Amniotic epithelial cell (primary cell): ENCODE measurements at regions not wholly inside any gene's neighbourhood (a gene's known extent, or its start where the extent isn't known, plus 50 kb on each side); places are given as distances from the start of the nearest gene placed in this dataset.
A peak's percentile ranks its signal among the peaks of the same experiment; 100 is the strongest.

Experiments used
- DNase-seq: peaks from one replicate; pipeline ENCODE4 v3.0.0-alpha.2; 2010; ENCODE audit warnings: low read depth

DNA sequence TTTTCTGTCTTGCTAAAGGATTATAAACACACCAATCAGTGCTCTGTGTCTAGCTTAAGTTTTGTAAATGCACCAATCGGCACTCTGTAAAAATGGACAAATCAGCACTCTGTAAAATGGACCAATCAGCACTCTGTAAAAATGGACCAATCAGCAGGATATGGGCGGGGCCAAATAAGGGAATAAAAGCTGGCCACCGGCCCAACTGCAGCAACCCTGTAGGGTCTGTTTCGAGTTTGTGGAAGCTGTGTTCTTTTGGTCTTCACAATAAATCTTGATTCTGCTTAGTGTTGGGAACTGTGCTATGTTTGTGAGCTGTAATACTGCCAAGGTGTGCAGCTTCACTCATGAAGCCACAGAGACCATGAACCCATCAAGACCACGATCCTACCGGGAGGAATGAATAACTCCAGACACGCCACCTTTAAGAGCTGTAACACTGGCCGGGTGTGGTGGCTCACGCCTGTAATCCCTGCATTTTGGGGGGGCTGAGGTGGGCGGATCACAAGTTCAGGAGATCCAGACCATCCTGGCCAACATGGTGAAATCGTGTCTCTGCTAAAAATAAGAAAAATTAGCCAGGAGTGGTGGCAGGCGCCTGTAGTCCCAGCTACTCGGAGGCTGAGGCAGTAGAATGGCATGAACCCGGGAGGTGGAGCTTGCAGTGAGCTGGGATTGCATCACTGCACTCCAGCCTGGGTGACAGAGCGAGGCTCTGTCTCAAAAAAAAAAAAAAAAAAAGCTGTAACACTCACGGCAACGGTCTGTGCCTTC is 133.0 kb upstream of the GDF10 start:
- DNase-seq: peak; percentile 58

DNA sequence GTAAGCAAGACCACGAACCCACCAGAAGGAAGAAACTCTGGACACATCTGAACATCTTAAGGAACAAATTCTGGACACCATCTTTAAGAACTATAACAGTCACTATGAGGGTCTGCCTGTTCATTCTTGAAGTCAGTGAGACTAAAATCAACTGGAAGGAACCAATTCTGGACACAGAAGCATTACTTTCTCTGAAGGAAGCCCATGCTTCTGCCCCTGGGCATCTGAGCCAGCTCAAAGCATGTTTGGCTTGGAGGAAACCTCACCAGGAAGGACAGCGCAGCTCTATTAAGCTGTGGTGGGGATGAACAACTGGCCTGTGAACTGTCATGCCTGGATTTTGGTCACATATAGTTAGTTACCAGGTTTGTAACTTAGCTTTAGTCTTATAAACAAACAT is 132.4 kb upstream of the GDF10 start:
- DNase-seq: no peak

DNA sequence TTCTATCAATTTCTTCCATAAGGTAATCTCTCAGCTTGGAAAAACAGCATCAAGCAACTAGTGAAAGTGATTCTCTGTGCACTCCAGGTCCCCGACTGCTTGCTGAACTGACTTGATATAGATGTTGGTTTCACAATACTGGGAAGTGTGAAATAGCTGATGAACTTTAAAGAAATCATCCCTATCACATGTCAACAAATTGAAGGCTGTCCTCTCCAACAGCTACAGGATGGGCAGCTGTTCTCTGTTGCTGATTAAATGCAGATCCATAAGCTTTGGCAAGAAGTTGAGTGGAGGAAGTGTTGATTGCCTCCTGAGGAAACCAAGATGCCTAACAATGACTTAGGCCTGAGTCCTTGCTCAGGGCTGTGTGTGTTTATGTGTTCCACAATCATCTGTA is 130.4 kb upstream of the GDF10 start:
- DNase-seq: no peak

DNA sequence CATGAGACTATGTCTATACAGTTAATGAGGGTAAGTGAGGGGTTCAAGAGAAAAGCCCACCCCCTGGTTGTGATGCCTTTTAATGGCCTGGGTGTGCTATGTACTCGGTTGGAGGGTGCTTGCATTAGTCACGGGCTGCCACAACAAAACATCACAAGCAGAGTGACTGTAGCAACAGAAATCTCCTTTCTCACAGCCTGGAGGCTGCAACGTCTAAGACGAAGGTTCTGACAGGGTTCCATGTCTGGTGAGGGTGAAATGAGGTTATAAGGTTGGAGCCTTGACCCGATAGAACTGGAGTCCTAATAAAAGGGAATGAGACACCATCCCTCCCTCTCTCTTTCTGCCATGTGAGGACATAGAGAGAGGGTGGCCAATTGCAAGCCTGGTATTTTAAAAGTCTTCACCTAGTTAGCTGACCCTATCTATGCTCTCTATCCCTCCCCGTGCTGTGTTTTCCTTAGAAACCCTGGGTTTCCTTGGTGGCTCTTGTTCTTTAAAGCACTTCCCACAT is 126.0 kb upstream of the GDF10 start:
- no peak for DNase-seq

DNA sequence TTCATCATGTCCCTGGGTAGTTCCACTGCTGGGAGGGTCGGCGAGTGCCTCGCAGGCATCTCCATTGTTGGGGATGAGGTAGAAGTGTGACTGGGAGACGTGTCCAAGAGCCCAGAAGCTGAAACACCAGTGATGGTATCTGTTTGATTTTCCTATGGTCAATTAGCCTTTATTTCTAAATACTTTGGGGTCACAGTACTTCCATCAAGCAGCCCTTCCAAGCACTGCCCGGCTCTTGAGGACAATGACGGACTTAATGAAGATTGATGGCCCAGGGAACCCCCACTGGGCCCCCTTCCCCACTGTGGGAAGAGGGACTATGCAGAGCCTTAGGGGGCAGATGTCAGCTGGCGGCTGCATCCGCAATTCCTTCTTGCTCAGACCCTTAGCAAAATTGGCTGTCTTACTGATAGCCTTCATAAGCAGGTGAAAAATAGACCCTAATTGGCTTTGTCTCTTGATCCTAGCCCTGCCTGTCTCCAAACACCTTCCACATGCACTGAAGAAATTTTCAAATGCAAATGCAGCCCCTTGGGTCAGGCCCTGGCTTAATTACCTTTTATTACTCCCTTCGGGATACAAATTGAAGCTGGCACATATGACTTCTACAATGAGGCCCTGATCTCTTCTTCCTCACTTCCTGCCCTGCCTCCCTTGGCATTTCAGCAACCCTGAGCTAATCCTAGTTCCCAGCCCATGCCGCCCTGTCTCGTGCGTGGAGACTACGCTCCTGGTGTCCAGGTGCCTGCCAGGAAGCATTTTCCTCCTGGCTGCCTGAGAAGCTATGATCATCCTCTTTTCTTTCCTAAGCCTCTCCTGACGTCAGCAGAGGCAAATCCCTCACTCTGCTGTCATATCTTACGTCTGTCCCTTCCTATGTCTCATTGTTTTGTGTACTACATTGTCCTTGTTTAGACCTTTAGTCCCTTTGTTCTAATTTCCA is 124.5 kb upstream of the GDF10 start:
- DNase-seq: peak; percentile 31

DNA sequence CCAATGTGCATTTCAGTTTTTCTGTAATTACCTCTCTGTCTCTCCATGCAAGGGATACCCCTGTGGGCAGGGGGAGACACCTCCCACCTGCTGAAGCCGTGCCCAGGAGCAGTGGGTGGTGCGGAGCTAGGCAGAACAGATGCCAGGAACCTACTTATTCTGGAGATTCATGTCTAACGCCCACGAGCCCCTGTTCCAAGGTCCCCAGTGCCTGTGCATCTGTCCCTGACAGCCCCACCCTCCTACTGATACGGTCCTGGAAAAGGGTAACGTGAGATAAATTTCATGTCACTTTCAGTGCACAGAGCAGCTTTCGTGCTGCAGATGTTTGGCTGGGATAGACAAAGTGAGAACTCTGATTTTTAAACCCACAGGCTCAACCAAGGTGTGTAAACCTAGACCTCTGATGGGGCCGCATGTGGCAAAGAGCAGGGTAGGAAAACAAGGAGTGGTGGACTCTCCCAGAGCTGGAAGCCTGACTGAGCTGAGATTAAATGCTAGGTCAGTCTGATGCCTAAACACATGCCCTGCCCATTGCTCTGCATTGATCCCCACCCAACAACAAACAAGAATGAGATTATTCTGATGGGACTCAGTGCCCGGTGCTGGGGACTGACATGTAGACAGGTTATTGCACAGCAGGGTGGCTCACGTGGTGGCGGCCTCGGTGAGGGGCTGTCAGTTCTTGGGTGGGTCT is 123.6 kb upstream of the GDF10 start:
- DNase-seq: no peak

DNA sequence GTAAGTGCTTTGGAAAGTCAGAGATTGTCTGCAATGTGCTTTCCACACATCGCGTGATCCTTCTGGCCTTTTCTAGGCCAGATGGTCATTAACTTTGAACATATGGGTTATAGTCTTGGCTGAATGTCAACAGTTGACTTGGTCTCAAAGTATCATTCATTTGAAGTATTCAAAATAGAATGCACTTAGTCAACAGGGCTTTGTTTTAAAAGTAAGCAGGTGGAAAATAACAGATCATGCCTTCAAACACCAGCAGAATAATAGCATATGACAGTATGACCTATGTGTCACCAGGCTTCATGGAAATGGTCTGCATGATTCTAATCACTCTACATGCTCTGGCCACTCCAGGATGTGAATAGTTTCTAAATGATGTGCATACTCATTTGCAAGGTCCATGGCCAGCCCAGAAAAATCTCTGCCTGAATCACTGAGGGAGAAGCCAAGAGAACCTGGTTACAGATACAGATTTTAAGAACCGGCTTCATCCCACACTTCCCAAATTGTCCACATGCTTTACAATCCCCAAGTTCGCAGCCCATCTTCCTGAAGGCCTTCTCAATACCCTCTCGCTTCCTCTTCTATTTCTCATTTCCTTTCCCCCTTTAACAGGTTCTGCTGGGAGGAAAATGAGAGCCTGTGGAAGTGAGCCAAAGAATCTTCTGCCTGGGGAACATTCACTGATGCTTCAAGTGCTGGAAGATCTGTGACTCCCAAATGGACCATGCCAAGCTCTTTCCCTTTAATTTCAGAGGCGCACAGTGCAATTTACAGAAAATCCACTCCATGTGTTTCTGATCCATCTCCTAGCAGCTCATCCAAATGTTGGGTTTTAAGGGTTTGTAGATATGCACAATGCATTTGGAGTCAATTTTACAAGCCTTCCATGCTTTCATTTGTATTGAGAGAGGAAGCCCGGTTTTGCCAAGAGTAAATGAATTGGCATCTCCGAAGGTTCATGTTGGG is 122.8 kb upstream of the GDF10 start:
- DNase-seq: no peak

DNA sequence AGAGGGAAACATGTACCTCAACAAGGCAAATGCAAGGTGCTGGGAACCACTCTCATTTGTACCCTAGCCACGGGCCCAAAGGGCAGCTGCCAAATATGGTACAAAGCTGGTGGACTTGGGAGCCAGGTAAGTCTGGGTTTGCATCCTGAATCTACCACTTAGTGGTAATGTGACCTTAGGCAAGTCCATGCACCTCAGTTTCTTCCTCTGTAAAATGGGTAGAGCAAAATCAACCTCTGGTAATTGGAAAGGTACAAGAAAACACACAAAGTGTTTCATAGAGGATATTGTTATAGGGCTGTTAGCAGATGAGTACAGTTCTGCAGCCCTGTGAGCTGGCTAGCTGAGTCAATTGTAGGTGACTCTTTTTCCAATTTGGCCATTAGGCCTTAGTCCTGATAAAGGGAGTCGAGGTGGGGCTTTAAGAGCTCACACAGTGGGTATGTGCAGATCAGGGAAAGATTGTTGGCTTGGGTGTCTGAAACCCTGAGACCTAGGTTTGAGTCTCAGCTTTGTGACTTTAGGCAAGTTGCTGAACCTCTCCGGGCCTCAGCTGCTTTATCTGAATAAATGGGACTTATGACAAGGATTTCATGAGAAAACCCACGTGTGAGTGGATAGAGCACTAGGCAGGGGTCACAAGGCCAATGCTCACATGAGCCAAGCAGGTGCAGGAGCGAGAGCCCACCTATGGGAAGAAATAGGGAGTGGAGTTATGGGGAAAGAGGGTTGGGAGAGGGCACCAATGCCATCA is 121.3 kb upstream of the GDF10 start:
- DNase-seq: no peak

DNA sequence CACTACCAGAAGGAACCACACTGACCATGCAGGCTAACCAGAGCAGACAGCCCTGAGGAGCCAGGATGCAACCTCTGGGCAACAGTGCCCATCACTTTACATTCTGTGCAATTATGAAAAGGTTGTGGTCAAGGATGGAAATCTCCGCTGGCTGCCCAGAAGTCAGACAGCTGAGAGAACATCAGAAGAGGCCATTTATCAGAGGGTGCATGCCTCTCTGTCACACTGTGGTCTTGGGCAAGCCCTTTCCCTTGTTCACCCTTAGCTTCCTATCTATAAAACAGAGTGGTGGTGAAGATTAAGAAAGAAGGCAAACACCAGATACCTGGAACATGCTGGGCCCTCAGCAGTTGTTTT is 120.7 kb upstream of the GDF10 start:
- DNase-seq: peak; percentile 94

DNA sequence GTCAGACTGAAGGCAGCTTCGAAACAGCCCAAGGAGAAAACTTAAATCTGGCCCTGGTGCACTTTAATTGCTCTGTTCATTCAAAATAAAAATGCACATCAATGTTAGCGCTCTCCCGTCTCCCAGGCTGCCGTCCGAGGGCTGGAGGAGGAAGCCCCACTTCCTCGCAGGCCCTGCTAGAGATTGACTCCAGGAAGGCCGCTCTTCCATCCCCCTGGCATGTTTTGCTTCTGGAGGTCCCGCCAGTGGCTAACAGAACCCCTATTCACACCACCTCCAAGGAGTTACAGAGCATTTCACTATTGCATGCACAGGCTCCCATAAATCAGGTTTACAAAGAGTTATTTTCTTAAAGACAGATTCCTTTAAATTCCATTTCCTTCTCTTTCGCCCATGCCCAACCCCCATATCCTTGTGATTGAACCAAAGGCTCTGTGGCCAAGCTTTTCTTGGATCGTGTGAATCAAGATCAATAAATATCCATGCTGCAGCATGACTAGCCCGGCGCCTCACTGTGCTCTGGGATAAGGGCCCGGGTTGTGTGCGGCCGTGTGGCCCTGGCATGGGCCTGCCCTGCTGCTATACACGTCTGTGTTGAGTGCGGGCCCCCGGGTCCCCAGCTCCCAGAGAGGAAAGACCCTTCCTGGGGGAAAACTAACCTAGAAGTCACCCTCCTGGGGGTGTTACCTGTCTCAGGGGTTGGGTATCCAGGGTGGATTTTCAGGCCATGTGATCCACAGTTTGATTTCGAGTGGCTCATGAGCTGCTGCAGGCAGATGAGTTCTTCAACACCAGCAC is 118.7 kb upstream of the GDF10 start:
- DNase-seq: no peak

DNA sequence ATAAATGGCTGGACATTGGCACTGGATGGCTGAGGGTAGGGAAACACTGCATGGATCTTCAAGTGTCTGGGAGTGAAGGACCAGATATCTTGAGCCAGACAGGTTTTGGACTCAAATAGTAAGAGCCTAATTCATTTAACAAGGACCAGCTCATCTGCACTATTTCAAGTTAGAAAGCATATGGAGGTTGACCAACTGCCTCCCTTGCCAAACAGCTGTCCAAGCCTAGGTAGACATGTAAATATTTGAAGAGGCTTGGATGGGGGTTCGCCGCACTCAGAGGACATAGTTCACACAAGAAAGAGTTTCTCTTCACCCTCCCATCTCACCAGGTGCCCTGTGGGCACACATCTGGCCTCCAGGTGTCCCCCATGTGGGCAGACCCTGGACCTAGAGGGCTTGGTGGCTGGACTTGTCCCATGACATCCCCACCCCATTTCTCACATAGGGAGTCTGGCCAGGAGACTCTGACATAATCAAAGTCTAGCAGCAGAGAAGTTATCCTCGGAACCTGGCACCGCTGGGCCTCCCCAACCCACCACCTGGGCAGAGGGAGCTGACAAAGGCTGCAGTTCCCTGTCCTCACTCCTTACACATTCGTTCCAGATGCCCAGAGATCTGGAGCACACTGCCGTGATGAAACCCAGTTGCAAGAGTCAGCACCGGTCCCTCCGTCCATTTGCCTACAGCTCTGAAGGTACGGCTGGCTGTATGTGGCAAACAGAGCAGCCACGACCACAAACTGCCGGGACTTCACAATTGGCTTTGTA is 116.9 kb upstream of the GDF10 start:
- DNase-seq: no peak

DNA sequence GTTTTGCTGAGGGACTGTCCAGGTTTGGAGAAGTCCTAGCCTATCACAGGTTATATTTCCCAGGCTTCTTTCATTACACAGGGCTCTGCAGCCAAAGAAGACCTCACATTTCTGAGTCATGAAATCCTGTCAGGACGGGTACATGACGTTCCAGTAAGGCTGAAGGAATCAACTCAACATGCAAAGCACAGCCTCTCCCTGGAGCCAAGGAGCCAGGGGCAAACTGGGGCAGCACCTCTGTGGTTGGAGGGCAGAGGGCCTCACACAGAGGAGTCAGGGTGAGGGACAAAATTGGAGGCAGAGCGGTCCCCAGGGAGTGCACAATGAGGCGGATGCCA is 116.3 kb upstream of the GDF10 start:
- DNase-seq: peak; percentile 75

DNA sequence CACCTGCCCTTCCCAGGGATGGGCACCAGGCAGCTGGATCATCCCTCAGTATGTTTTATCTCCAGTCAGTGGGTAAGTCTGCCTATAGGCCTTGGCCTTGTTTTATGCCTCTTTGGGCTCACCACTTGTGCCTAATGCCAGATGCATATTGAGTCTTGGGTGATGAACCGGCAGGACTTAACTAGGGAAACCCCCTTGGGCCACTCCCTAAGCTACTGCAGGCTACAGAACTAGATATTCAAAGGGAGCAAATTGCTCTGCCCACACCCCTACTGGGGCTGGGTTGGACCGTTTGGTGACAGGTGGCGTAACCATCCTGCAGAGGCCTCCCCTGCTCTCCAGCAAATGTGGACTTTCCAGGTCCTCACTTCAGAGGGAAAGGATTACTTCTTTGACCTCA is 115.7 kb upstream of the GDF10 start:
- no peak for DNase-seq

DNA sequence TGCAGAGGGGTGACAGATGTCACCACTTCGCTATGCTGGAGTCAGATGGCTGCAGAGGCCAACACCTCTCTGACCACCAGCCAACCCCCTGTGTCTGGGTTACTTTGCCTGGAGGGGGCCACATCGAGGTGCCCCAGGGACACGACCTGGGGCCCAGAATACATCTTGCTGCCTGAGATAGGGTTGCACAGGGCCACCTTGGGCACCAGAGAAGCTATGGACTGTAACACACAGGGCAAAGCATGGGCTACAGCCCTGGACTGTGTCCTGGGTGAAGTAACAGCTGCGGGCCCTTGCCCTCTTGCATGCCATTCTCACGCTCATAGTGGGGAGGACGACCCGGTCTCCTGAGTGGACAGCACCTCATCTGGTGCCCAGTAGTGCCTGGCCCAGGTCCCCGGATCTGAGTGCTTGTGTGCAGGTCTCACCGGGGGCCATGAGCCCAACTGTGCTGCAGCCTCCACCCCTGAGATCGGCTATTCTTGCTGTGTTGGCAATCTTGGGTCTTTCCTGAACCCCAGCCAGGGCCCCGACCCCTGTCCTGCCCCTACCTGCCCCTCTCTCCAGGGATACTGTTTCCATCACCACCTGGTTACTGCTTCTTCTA is 115.2 kb upstream of the GDF10 start:
- DNase-seq: no peak

DNA sequence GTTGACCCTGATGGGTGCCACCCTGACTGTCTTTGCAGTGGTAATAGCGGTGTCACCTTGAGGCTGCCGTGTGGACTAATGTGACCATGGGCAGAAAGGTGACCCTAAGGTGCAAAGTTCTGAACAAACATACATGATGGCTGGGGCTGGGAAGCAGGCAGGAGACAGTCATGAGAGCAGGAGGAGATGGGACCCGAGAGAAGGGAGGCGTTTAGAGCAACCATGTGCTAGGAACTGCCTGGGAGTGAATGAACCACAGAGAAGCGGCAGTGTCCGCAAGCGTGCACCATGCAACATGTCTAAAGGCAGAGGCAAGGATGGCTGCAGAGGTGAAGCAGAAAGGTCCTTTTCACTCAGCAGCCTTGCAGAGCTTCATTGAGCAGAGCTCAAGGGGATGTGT is 113.1 kb upstream of the GDF10 start:
- DNase-seq: no peak

DNA sequence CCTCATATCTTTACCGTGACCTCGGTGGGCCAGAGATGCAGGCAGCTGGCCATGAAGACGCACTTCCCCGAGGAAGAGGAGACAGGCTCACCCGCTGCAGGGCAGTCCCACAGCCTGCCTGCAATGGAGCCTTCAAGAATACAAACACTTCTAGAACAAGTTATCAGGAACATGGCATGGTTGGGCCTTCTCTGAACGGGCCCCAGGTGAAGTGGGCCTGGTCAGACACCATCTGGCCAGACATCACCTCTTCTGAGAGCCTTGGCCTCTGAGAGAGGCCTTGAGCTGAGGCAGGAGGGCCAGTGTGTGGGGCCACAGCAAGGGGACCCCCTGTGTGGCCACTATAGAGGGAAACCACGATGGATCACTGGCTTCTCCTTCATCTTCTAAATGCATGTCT is 112.4 kb upstream of the GDF10 start:
- no peak for DNase-seq

DNA sequence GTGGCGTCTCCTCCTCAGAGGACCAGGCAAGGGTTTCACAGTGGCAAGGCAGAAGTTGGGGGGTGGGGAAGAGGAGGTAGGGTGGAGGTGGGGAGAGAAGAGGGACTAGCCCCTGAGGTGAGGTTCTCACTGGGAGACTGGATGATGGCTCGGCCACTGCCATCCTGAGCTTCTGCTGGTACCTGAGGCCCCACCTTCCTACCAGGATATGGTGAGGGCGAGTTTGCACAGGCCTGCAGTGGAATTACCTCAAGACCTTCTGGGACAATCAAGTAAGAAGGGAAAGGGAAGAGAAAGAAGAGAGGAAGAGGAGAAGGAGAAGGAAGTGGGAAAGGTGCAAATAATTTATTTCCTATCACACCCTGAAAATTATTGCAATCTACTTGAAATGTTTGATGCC is 111.8 kb upstream of the GDF10 start:
- DNase-seq: no peak

DNA sequence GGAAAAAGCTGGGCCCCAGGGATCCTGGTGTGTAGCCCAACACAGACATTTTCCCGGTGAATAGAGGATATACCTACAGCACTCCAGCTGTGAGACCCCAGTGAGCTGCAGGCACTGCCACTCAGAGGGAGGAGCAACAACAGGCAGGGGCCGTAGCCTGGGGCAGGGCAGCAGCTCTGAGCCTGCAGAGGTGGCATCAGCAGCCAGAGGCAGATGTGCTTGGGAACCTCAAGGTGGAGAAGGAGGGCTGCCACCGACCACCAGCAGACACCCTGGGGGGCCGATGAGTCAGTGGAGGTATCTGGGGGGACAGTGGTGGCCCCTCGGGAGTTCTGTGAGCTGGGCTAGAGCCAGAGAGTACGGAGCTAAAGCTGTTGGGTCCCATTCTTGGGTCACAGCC is 110.2 kb upstream of the GDF10 start:
- DNase-seq: no peak

DNA sequence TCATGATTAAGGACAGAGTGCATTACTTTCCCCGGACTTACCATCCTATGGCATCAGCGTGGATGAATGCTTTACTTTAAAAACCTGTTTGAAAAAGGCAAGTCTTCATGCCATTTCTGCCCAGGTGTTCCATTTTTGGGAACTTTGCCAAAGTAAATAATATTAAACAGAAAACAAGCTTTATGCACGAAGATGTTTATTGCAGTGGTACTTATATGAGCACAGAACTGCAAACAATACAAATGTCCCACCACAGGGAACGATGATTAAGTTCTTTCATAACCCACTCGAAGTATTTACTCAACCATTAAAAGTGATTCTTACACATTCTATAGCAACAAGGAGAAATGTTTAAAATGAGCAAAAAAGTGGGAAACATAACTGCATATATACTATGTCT is 109.7 kb upstream of the GDF10 start:
- no peak for DNase-seq
